SK-N-SH (cell line): ENCODE measurements at regions not wholly inside any gene's neighbourhood (a gene's known extent, or its start where the extent isn't known, plus 50 kb on each side); places are given as distances from the start of the nearest gene placed in this dataset.

ENCODE experiments used
- CTCF ChIA-PET: fragments of 300-600, 350-600 bp; formaldehyde crosslinking; extraction: SDS; loops from one replicate; lab custom pipeline; 2021; lab: Yijun Ruan, JAX
- POLR2A ChIA-PET: fragments of 350-600 bp; sonication (Branson Sonifier 250); formaldehyde crosslinking; extraction: SDS; loops from one replicate; lab custom pipeline; 2020; ENCODE audit warnings: antibody characterized with exemption, inconsistent platforms; lab: Yijun Ruan, JAX
- DNase-seq: peaks from one replicate; pipeline ENCODE4 v3.0.0; 2012
- H2AFZ ChIP-seq: fragments of 200-600 bp; sonication (generic); 2 replicates; pipeline ENCODE4 v1.8.1; 2016; ENCODE audit warnings: antibody characterized with exemption, mild to moderate bottlenecking, low read depth
- H3F3A ChIP-seq: fragments of 200-600 bp; sonication (generic); replicated peaks from 2 replicates; pipeline ENCODE3; 2016; ENCODE audit warnings: antibody characterized with exemption, mild to moderate bottlenecking; ENCODE audit not compliant: insufficient read depth
- H3K27ac ChIP-seq, 2 experiments: fragments of 200-500 bp in 1 of 2; fragments of 200-600 bp in 1 of 2; sonication (Bioruptor generic) in 1 of 2; sonication (generic), shearing (Covaris generic) in 1 of 2; 2 replicates each; pipeline versions ENCODE4 v1.5.1 to v1.6.1; 2014 to 2016; ENCODE audit warnings: low read depth in 2 of 2, inconsistent platforms in 1 of 2, low read length in 1 of 2, mild to moderate bottlenecking in 1 of 2, mixed read lengths in 1 of 2
- H3K27me3 ChIP-seq: fragments of 200-600 bp; sonication (generic), shearing (Covaris generic); 2 replicates; pipeline ENCODE4 v1.6.1; 2016; ENCODE audit warnings: mixed run types; ENCODE audit not compliant: insufficient read depth
- H3K36me3 ChIP-seq, 2 experiments: fragments of 200-500 bp in 1 of 2; fragments of 200-600 bp in 1 of 2; sonication (Bioruptor generic) in 1 of 2; sonication (generic) in 1 of 2; replicated peaks in 1 of 2; 2 replicates each; pipeline versions ENCODE3 to v1.5.1; 2014 to 2016; ENCODE audit warnings: low read length in 1 of 2, mild to moderate bottlenecking in 1 of 2; ENCODE audit not compliant: insufficient read depth in 2 of 2, control insufficient read depth in 1 of 2
- H3K4me1 ChIP-seq, 2 experiments: fragments of 200-500 bp in 1 of 2; fragments of 200-600 bp in 1 of 2; sonication (Bioruptor generic) in 1 of 2; sonication (generic), shearing (Covaris generic) in 1 of 2; 2 replicates each; pipeline versions ENCODE4 v1.5.1 to v1.6.1; 2014 to 2016; ENCODE audit warnings: low read depth in 1 of 2, low read length in 1 of 2, mixed run types in 1 of 2; ENCODE audit not compliant: insufficient read depth in 2 of 2, control insufficient read depth in 1 of 2
- H3K4me2 ChIP-seq: fragments of 200-600 bp; sonication (generic), shearing (Covaris generic); 2 replicates; pipeline ENCODE4 v1.6.1; 2017; ENCODE audit warnings: mixed run types
- H3K4me3 ChIP-seq, 2 experiments: fragments of 200-500 bp in 1 of 2; fragments of 200-600 bp in 1 of 2; sonication (Bioruptor generic) in 1 of 2; sonication (generic), shearing (Covaris generic) in 1 of 2; 2 replicates each; pipeline versions ENCODE4 v1.5.1 to v1.8.1; 2014 to 2016; ENCODE audit warnings: low read depth in 2 of 2, inconsistent platforms in 1 of 2, low read length in 1 of 2, mild to moderate bottlenecking in 1 of 2, mixed read lengths in 1 of 2, moderate library complexity in 1 of 2
- H3K79me2 ChIP-seq: fragments of 200-600 bp; sonication (generic); 2 replicates; pipeline ENCODE4 v1.8.1; 2017; ENCODE audit warnings: mild to moderate bottlenecking; ENCODE audit not compliant: insufficient read depth
- H3K9ac ChIP-seq: fragments of 200-600 bp; sonication (generic); 2 replicates; pipeline ENCODE4 v1.6.1; 2017; ENCODE audit warnings: mixed run types
- H3K9me2 ChIP-seq: fragments of 200-600 bp; sonication (generic); 2 replicates; pipeline ENCODE4 v1.6.1; 2017; ENCODE audit warnings: mixed run types
- H3K9me3 ChIP-seq: fragments of 200-600 bp; sonication (generic); 2 replicates; pipeline ENCODE4 v1.6.1; 2017; ENCODE audit warnings: mixed run types, mild to moderate bottlenecking, moderate library complexity
- H4K20me1 ChIP-seq: fragments of 200-600 bp; sonication (generic); 2 replicates; pipeline ENCODE4 v1.6.1; 2017; ENCODE audit warnings: mild to moderate bottlenecking, mixed run types; ENCODE audit not compliant: insufficient read depth
- CHD2 ChIP-seq: fragments of 150-350 bp; IDR thresholded peaks from 2 replicates; pipeline ENCODE4 v1.6.1; 2018; ENCODE audit warnings: low read length; ENCODE audit not compliant: partially characterized antibody
- EZH2phosphoT487 ChIP-seq: fragments of 200-600 bp; sonication (generic); IDR thresholded peaks from 2 replicates; pipeline ENCODE4 v1.6.1; 2017; ENCODE audit warnings: low read depth, mixed run types, mild to moderate bottlenecking, antibody characterized with exemption, moderate library complexity, borderline replicate concordance
- FOSL2 ChIP-seq: IDR thresholded peaks from 2 replicates; pipeline ENCODE4 v1.4.0; 2012; ENCODE audit warnings: low read depth, mild to moderate bottlenecking, moderate library complexity, borderline replicate concordance
- GABPA ChIP-seq: IDR thresholded peaks from 2 replicates; pipeline ENCODE4 v1.4.0; 2012; ENCODE audit warnings: low read depth, mild to moderate bottlenecking
- GATA2 ChIP-seq: sonication (generic); formaldehyde crosslinking; IDR thresholded peaks from 2 replicates; pipeline ENCODE4 v1.5.0; 2020; ENCODE audit warnings: mild to moderate bottlenecking, missing genetic modification reagents
- MEF2A ChIP-seq: IDR thresholded peaks from 2 replicates; pipeline ENCODE4 v1.4.0; 2012; ENCODE audit warnings: low read depth, borderline replicate concordance
- MXI1 ChIP-seq: IDR thresholded peaks from 2 replicates; pipeline ENCODE4 v1.6.1; 2012; ENCODE audit warnings: mild to moderate bottlenecking, low read depth, low read length, improper control_type of control experiment
- NFIC ChIP-seq: IDR thresholded peaks from 2 replicates; pipeline ENCODE4 v1.4.0; 2012; ENCODE audit warnings: borderline replicate concordance
- RAD21 ChIP-seq: IDR thresholded peaks from 2 replicates; pipeline ENCODE4 v1.6.1; 2012; ENCODE audit warnings: mild to moderate bottlenecking, low read length
- RCOR1 ChIP-seq: fragments of 150-350 bp; IDR thresholded peaks from 2 replicates; pipeline ENCODE4 v1.6.1; 2017; ENCODE audit warnings: antibody characterized with exemption, low read length
- TAF1 ChIP-seq: IDR thresholded peaks from 2 replicates; pipeline ENCODE4 v1.6.1; 2012; ENCODE audit warnings: low read depth, mild to moderate bottlenecking, low read length, moderate library complexity, borderline replicate concordance
- YY1 ChIP-seq: IDR thresholded peaks from 2 replicates; pipeline ENCODE4 v1.4.0; 2012; ENCODE audit warnings: low read depth, mild to moderate bottlenecking
- ZBTB33 ChIP-seq: IDR thresholded peaks from 2 replicates; pipeline ENCODE4 v1.4.0; 2012; ENCODE audit warnings: low read depth, borderline replicate concordance
- WGBS: methylation state at CpG from one replicate; pipeline ENCODE4 v1.1.6; 2017; ENCODE audit warnings: low lambda C conversion rate; 5-methylcytosine and 5-hydroxymethylcytosine counted together
- TF ChIP-seq, protein P1 (sequence below): IDR thresholded peaks from 2 replicates; pipeline ENCODE4 v1.4.0; 2012; ENCODE audit warnings: low read depth
- TF ChIP-seq, protein P2 (sequence below): fragments of 150-350 bp; IDR thresholded peaks from 2 replicates; pipeline ENCODE4 v1.6.1; 2017; ENCODE audit warnings: antibody characterized with exemption, low read length, low read depth, borderline replicate concordance

GRCh38 chr3:39754549-39754948 lies 54.9 kb upstream of the MYRIP start (continued):
- TF ChIP-seq, protein P1, sequence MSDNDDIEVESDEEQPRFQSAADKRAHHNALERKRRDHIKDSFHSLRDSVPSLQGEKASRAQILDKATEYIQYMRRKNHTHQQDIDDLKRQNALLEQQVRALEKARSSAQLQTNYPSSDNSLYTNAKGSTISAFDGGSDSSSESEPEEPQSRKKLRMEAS: no peak
- no peak for TF ChIP-seq MEF2A

DNA sequence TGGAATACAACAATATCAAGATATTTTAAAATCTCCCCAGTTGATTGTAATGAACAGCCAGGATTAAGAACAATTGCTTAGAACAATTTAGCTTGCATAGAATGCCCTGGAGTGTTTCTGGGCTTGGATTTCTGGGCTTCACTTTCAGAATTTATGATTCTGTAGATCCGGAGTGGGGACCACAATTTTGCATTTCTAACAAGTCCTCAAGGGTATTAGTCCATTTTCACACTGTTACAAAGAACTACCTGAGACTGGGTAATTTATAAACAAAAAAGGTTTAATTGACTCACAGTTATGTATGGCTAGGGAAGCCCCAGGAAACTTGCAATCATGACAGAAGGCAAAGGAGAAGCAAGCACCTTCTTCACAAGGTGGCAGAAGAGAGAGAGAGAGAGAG lies 54.3 kb upstream of the MYRIP start:
- Histone ChIP-seq H3K9me2 (no peaks in the 10 kb centered on the region), H2AFZ (no peak overlapping the region), H3K4me3 (no peak overlapping the region), H3K27me3 (no peaks in the 10 kb centered on the region), H4K20me1 (no peaks in the 10 kb centered on the region), H3K4me2 (no peak overlapping the region), H3F3A (no peaks in the 10 kb centered on the region), H3K4me1 (peaks cover 0 to 18% of the 10 kb centered on the region in 2 experiments; a peak in 2 of 4 replicates), H3K36me3 (no peaks in the 10 kb centered on the region), H3K9me3 (no peaks in the 10 kb centered on the region), H3K79me2 (no peaks in the 10 kb centered on the region), H3K27ac (no peak overlapping the region), H3K9ac (no peak overlapping the region)
- 58% methylated on average over 1 of the region's 1 CpG for WGBS
- ChIA-PET POLR2A (no interaction called here), CTCF (interaction anchor here (0.8 to 1.2 kb wide), 2 partner anchors 57 to 423 kb away, joined by 3 read pairs; no protein-coding TSS in a partner anchor)
- DNase-seq: no peak
- no peak for TF ChIP-seq YY1
- TF ChIP-seq, protein P2, sequence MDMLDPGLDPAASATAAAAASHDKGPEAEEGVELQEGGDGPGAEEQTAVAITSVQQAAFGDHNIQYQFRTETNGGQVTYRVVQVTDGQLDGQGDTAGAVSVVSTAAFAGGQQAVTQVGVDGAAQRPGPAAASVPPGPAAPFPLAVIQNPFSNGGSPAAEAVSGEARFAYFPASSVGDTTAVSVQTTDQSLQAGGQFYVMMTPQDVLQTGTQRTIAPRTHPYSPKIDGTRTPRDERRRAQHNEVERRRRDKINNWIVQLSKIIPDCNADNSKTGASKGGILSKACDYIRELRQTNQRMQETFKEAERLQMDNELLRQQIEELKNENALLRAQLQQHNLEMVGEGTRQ: no peak
- TF ChIP-seq EZH2phosphoT487: no peak
- TF ChIP-seq CHD2: no peak
- no peak for TF ChIP-seq RCOR1
- TF ChIP-seq FOSL2: no peak
- TF ChIP-seq RAD21: no peak
- TF ChIP-seq, protein P1: no peak
- no peak for TF ChIP-seq ZBTB33
- no peak for TF ChIP-seq GATA2 (CRISPR knock-in tag)
- no peak for TF ChIP-seq MEF2A
- no peak for TF ChIP-seq MXI1
- TF ChIP-seq NFIC: no peak
- no peak for TF ChIP-seq GABPA
- TF ChIP-seq TAF1: no peak
